HepG2 (cell line): ENCODE measurements at regions not wholly inside any gene's neighbourhood (a gene's known extent, or its start where the extent isn't known, plus 50 kb on each side); places are given as distances from the start of the nearest gene placed in this dataset.

ENCODE experiments used
- ATAC-seq: fragments of 200-7000 bp; cut with Tn5 transposase; 3 replicates; pipeline ENCODE4 v1.9.1; 2020; ENCODE audit warnings: mild to moderate bottlenecking, moderate library complexity
- BruUV-seq: library from RNA; stranded (reverse); fragments of 400-500 nt; replicated peaks from 2 replicates; lab custom pipeline; 2021; lab: Mats Ljungman, UMichigan
- CTCF ChIA-PET: fragments of 300-600 bp; formaldehyde crosslinking; extraction: SDS; loops from one replicate; lab custom pipeline; 2021; ENCODE audit warnings: low total read pairs, inconsistent platforms, low intra/inter-chr PET ratio; lab: Yijun Ruan, JAX
- POLR2A ChIA-PET: fragments of 350-600 bp; sonication (Branson Sonifier 250); formaldehyde crosslinking; loops from one replicate; lab custom pipeline; 2020; ENCODE audit warnings: antibody characterized with exemption, inconsistent platforms; lab: Yijun Ruan, JAX
- DNase-seq: peaks from one replicate; pipeline ENCODE4 v3.0.0-alpha.2; 2015; ENCODE audit warnings: low spot score
- FAIRE-seq: peaks from 3 replicates; lab custom pipeline; 2011; peaks lifted over from hg19 to GRCh38; lab: Jason Lieb, UNC
- H2AFZ ChIP-seq: one replicate; pipeline ENCODE4 v1.6.1; 2011; ENCODE audit warnings: low read length, inconsistent platforms
- H3K27ac ChIP-seq: fragments of 300-600 bp; 3 replicates; pipeline ENCODE4 v1.8.0; 2011; ENCODE audit warnings: mixed run types, mild to moderate bottlenecking, mixed read lengths, low read length, inconsistent platforms; ENCODE audit not compliant: insufficient read depth; ENCODE audit errors: extremely low read length
- H3K27me3 ChIP-seq, 2 experiments: fragments of 200-600 bp in 1 of 2; 2 replicates in 1 of 2; 3 replicates in 1 of 2; pipeline versions ENCODE4 v1.6.0 to v1.8.0; 2011; ENCODE audit warnings: low read length in 2 of 2, mild to moderate bottlenecking in 2 of 2, moderate library complexity in 2 of 2, inconsistent platforms in 1 of 2; ENCODE audit not compliant: insufficient read depth in 2 of 2, control insufficient read depth in 1 of 2
- H3K36me3 ChIP-seq, 2 experiments: fragments of 200-600 bp in 1 of 2; replicated peaks in 1 of 2; 2 replicates in 1 of 2; 3 replicates in 1 of 2; pipeline versions ENCODE4 v1.5.1 to v1.8.0; 2011; ENCODE audit warnings: low read length in 2 of 2, inconsistent platforms in 1 of 2; ENCODE audit not compliant: insufficient read depth in 2 of 2, control insufficient read depth in 1 of 2
- H3K4me1 ChIP-seq: 2 replicates; pipeline ENCODE4 v1.5.1; 2012; ENCODE audit warnings: low read length, inconsistent platforms; ENCODE audit not compliant: insufficient read depth
- H3K4me2 ChIP-seq: 2 replicates; pipeline ENCODE4 v1.6.0; 2011; ENCODE audit warnings: low read depth, low read length, inconsistent platforms
- H3K4me3 ChIP-seq, 3 experiments: fragments of 200-600 bp in 1 of 3; sonication (generic), shearing (Covaris generic) in 1 of 3; replicated peaks in 1 of 3; 2 replicates each; pipeline ENCODE4 v1.5.1; 2011 to 2016; ENCODE audit warnings: low read length in 3 of 3, inconsistent platforms in 2 of 3, low read depth in 2 of 3, mild to moderate bottlenecking in 2 of 3, control low read depth in 1 of 3, mixed read lengths in 1 of 3; ENCODE audit not compliant: insufficient read depth in 1 of 3
- H3K79me2 ChIP-seq: one replicate; pipeline ENCODE4 v1.6.1; 2011; ENCODE audit warnings: low read length, inconsistent platforms; ENCODE audit not compliant: insufficient read depth
- H3K9ac ChIP-seq: 2 replicates; pipeline ENCODE4 v1.6.0; 2011; ENCODE audit warnings: mild to moderate bottlenecking, low read depth, low read length, inconsistent platforms; ENCODE audit not compliant: insufficient read depth
- H3K9me3 ChIP-seq: 2 replicates; pipeline ENCODE4 v1.5.1; 2012; ENCODE audit warnings: mild to moderate bottlenecking, low read length
- H4K20me1 ChIP-seq: 2 replicates; pipeline ENCODE4 v1.6.0; 2011; ENCODE audit warnings: inconsistent platforms, mild to moderate bottlenecking, low read length, moderate library complexity; ENCODE audit not compliant: insufficient read depth
- AKAP8 ChIP-seq: sonication (generic); formaldehyde crosslinking; IDR thresholded peaks from 2 replicates; pipeline ENCODE4 v1.5.1; 2020; ENCODE audit warnings: mild to moderate bottlenecking, missing genetic modification reagents
- ARNT2 ChIP-seq: sonication (generic); formaldehyde crosslinking; IDR thresholded peaks from 2 replicates; pipeline ENCODE4 v1.8.0; 2022; ENCODE audit warnings: mild to moderate bottlenecking, low read depth, missing genetic modification reagents, moderate library complexity
- HMGA1 ChIP-seq: sonication (generic); formaldehyde crosslinking; conservative IDR thresholded peaks from 2 replicates; pipeline ENCODE4 v1.4.0; 2020; ENCODE audit warnings: missing genetic modification reagents
- IRX3 ChIP-seq: sonication (generic); formaldehyde crosslinking; IDR thresholded peaks from 2 replicates; pipeline ENCODE4 v1.8.1; 2023; ENCODE audit warnings: mild to moderate bottlenecking, low read depth, missing genetic modification reagents, borderline replicate concordance
- JDP2 ChIP-seq: sonication (generic); formaldehyde crosslinking; IDR thresholded peaks from 2 replicates; pipeline ENCODE4 v1.8.1; 2022; ENCODE audit warnings: missing genetic modification reagents, borderline replicate concordance
- POLR2AphosphoS2 ChIP-seq: IDR thresholded peaks from 2 replicates; pipeline ENCODE4 v1.6.1; 2011; ENCODE audit warnings: low read depth, low read length, improper control_type of control experiment
- RBAK ChIP-seq: sonication (generic); formaldehyde crosslinking; IDR thresholded peaks from 2 replicates; pipeline ENCODE4 v1.5.1; 2020; ENCODE audit warnings: mild to moderate bottlenecking, missing genetic modification reagents
- RNF2 ChIP-seq: fragments of 450-650 bp; conservative IDR thresholded peaks from 2 replicates; pipeline ENCODE4 v1.6.1; 2016; ENCODE audit warnings: low read depth
- ZNF20 ChIP-seq: sonication (generic); formaldehyde crosslinking; IDR thresholded peaks from 2 replicates; pipeline ENCODE4 v1.4.0; 2020; ENCODE audit warnings: mild to moderate bottlenecking, moderate library complexity, missing genetic modification reagents
- ZNF337 ChIP-seq: sonication (generic); formaldehyde crosslinking; IDR thresholded peaks from 2 replicates; pipeline ENCODE4 v1.5.1; 2020; ENCODE audit warnings: missing genetic modification reagents, low read depth, mild to moderate bottlenecking, borderline replicate concordance
- ZNF513 ChIP-seq: sonication (generic); formaldehyde crosslinking; conservative IDR thresholded peaks from 2 replicates; pipeline ENCODE4 v1.5.0; 2020; ENCODE audit warnings: missing genetic modification reagents
- ZNF674 ChIP-seq: sonication (generic); formaldehyde crosslinking; IDR thresholded peaks from 2 replicates; pipeline ENCODE4 v1.5.0; 2020; ENCODE audit warnings: low read depth, mild to moderate bottlenecking, missing genetic modification reagents
- WGBS: methylation state at CpG from one replicate; pipeline ENCODE4 v1.1.6; 2017; ENCODE audit warnings: low lambda C conversion rate; 5-methylcytosine and 5-hydroxymethylcytosine counted together
- in situ Hi-C: cut with HindIII; loops from 2 replicates; pipeline ENCODE4 v1.10.0; 2017; ENCODE audit warnings: low pct_unique_long_range_greater_than_20kb; ENCODE audit not compliant: extremely low pct_ligation_motif_present
- intact Hi-C: fragments of 100-400 bp; cut with micrococcal nuclease; formaldehyde crosslinking; loops from one replicate; pipeline ENCODE4 v1.10.0; 2022; ENCODE audit not compliant: unreplicated experiment
- TF ChIP-seq, protein P1 (sequence below): sonication (generic); formaldehyde crosslinking; IDR thresholded peaks from 2 replicates; pipeline ENCODE4 v1.5.0; 2020; ENCODE audit warnings: mild to moderate bottlenecking, missing genetic modification reagents, borderline replicate concordance

DNA sequence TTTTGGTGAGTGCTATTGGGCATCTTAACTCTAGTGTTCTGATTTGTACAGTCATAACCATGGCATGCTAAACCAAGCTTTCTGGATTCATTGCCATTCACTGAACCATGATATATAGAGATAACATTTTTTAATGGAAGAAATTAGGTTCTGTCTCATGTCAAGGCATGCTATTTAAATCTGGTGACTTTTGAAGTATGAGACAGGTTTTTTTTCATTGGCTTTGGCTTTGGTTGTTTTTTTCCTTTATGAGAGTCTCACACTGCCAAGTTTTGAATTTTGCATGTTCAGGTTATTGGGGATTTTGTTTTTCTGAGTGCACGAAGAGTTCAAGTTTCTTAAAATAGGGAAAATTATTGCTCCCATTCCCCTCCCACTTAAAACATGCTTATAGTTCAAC lies 141.3 kb upstream of the ADAMTS5 start:
- no TSS peak for BruUV-seq
- Histone ChIP-seq H3K4me1 (no peaks in the 10 kb centered on the region), H3K9ac (no peak overlapping the region), H3K79me2 (no peaks in the 10 kb centered on the region), H3K4me3 (no peak overlapping the region), H3K36me3 (no peaks in the 10 kb centered on the region), H4K20me1 (no peaks in the 10 kb centered on the region), H3K27me3 (no peaks in the 10 kb centered on the region), H2AFZ (no peak overlapping the region), H3K27ac (no peak overlapping the region), H3K9me3 (peaks cover 94% of the 10 kb centered on the region)
- FAIRE-seq, result no peak
- no peak for DNase-seq
- 0% methylated on average over 1 of the region's 1 CpG for WGBS
- CTCF ChIA-PET, result no interaction called here
- in situ Hi-C loops (no loop called here), intact Hi-C loops (no loop called here)
- TF ChIP-seq POLR2AphosphoS2, result no peak
- TF ChIP-seq ZNF674 (CRISPR knock-in tag), result no peak
- TF ChIP-seq AKAP8, result no peak
- TF ChIP-seq RNF2, result no peak
- TF ChIP-seq RBAK (CRISPR knock-in tag), result no peak
- TF ChIP-seq, protein P1, sequence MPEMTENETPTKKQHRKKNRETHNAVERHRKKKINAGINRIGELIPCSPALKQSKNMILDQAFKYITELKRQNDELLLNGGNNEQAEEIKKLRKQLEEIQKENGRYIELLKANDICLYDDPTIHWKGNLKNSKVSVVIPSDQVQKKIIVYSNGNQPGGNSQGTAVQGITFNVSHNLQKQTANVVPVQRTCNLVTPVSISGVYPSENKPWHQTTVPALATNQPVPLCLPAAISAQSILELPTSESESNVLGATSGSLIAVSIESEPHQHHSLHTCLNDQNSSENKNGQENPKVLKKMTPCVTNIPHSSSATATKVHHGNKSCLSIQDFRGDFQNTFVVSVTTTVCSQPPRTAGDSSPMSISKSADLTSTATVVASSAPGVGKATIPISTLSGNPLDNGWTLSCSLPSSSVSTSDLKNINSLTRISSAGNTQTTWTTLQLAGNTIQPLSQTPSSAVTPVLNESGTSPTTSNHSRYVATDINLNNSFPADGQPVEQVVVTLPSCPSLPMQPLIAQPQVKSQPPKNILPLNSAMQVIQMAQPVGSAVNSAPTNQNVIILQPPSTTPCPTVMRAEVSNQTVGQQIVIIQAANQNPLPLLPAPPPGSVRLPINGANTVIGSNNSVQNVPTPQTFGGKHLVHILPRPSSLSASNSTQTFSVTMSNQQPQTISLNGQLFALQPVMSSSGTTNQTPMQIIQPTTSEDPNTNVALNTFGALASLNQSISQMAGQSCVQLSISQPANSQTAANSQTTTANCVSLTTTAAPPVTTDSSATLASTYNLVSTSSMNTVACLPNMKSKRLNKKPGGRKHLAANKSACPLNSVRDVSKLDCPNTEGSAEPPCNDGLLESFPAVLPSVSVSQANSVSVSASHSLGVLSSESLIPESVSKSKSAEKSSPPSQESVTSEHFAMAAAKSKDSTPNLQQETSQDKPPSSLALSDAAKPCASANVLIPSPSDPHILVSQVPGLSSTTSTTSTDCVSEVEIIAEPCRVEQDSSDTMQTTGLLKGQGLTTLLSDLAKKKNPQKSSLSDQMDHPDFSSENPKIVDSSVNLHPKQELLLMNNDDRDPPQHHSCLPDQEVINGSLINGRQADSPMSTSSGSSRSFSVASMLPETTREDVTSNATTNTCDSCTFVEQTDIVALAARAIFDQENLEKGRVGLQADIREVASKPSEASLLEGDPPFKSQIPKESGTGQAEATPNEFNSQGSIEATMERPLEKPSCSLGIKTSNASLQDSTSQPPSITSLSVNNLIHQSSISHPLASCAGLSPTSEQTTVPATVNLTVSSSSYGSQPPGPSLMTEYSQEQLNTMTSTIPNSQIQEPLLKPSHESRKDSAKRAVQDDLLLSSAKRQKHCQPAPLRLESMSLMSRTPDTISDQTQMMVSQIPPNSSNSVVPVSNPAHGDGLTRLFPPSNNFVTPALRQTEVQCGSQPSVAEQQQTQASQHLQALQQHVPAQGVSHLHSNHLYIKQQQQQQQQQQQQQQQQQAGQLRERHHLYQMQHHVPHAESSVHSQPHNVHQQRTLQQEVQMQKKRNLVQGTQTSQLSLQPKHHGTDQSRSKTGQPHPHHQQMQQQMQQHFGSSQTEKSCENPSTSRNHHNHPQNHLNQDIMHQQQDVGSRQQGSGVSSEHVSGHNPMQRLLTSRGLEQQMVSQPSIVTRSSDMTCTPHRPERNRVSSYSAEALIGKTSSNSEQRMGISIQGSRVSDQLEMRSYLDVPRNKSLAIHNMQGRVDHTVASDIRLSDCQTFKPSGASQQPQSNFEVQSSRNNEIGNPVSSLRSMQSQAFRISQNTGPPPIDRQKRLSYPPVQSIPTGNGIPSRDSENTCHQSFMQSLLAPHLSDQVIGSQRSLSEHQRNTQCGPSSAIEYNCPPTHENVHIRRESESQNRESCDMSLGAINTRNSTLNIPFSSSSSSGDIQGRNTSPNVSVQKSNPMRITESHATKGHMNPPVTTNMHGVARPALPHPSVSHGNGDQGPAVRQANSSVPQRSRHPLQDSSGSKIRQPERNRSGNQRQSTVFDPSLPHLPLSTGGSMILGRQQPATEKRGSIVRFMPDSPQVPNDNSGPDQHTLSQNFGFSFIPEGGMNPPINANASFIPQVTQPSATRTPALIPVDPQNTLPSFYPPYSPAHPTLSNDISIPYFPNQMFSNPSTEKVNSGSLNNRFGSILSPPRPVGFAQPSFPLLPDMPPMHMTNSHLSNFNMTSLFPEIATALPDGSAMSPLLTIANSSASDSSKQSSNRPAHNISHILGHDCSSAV (CRISPR knock-in tag), result no peak
- TF ChIP-seq JDP2 (CRISPR knock-in tag), result no peak
- no peak for TF ChIP-seq IRX3 (CRISPR knock-in tag)
- no peak for TF ChIP-seq ZNF513 (CRISPR knock-in tag)
- no peak for TF ChIP-seq ARNT2 (CRISPR knock-in tag)
- TF ChIP-seq ZNF20 (CRISPR knock-in tag), result no peak
- TF ChIP-seq HMGA1 (CRISPR knock-in tag), result no peak
- no peak for TF ChIP-seq ZNF337 (CRISPR knock-in tag)
- TF ChIP-seq, all 625 proteins: peak for 0
- ATAC-seq, result no peak
- no peak overlapping the region for H3K4me2 ChIP-seq
- POLR2A ChIA-PET, result no interaction called here
